HPDE6-E6E7 (cell line): ENCODE measurements at regions not wholly inside any gene's neighbourhood (a gene's known extent, or its start where the extent isn't known, plus 50 kb on each side); places are given as distances from the start of the nearest gene placed in this dataset.
"Not testable (repeated sequence)": the region's sequence is repeated elsewhere in the genome, so short reads cannot be mapped to it uniquely, and the experiment has no call there.

Experiments used
- DNase-seq: peaks from one replicate; pipeline ENCODE4 v3.0.0; 2011; ENCODE audit warnings: missing footprints; ENCODE audit errors: extremely low spot score

DNA sequence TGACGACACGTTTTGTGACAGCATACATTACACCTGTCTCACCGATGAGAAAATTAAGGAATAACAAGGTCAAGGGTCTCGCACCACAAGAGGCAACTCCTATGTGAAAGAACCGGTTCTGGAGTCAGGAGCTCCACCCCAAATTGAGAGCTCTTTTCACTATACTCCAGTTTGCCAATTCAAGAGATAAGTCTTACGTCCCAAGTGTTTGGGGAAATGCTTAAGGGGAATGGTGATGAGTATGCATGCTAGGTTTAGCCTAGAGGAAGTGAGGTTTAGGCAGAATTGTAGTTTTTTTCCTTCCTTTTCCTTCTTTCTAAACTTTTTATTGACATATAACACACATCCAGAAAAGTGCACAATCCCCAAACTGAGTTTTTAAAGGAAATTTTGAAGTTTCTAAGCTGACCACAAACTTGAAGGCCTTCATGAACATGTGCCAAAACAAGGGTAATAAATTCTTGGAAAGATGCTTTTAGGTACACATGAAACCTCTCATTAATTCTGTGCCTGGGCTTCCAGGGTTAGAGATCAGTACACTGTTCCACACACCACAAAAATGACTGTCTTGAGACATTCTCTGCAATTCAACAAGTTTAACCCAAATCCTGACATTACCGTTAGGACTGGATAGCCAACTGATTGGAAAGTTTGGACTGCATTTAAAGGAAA is 127.6 kb upstream of the SLC1A3 start:
- DNase-seq, result no peak

GRCh38 chr5:36481454-36482120 is 124.8 kb upstream of the SLC1A3 start:
- DNase-seq, result no peak

DNA sequence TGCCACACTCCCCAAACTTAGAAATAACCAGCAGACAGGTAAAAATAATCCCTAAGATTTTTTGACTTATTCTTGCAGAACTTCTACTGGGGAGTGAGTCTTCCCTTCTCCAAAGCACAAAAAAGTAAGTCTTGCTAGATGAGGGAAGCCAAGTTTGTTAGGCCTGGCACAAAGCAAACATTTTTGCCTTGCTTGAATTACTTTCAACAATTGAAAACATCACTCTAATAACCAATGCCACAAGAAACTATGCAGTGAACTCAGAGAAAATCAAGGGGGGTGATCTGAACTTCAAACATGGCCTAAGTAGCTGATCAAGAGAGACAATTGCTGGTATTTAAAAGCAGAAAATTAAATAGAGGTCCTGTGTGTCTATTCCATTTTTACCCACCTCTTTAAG is 123.6 kb upstream of the SLC1A3 start:
- DNase-seq, result no peak

DNA sequence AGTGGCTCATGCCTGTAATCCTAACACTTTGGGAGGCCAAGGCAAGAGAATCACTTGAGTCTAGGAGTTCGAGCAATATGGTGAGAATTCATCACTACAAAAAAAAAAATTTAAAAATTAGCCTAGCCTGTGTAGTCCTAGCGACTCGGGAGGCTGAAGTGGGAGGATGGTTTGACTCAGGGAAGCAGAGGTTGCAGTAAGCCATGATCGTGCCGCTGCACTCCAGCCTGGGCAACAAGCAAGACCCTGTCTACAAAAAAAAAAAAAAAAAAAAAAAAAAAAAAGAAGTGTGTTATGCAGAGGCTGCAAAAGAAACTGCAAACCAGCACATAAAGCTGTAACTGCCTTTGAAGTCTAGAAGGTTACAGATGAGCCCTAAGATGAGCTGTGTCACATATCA is 116.9 kb upstream of the SLC1A3 start:
- DNase-seq, result no peak

- DNase-seq, result no peak
These were observed 114.5 kb upstream of the SLC1A3 start for GRCh38 chr5:36491856-36492255.

GRCh38 chr5:36492984-36493654 is 113.3 kb upstream of the SLC1A3 start:
- DNase-seq, result peak; percentile 40

DNA sequence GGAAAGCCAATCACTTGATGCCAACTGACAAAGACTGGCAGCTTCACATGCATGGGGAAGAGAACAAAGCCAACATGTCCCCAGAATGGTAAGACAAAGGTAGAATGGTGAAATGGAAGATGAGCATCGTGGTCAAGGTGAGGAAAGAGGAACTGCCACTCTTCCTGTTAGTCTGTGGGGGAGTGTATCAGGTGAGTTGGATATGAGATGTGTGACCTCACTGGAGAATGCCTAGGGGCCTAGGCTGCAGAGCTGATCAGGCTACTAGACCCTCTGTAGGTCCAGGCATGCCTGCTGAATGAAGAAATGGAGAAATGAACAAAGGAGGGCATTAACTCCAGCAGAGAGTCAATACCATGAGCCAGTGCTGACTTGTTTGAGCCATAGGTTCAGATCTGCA is 112.4 kb upstream of the SLC1A3 start:
- no peak for DNase-seq

GRCh38 chr5:36494841-36495601 is 111.4 kb upstream of the SLC1A3 start:
- no peak for DNase-seq

DNA sequence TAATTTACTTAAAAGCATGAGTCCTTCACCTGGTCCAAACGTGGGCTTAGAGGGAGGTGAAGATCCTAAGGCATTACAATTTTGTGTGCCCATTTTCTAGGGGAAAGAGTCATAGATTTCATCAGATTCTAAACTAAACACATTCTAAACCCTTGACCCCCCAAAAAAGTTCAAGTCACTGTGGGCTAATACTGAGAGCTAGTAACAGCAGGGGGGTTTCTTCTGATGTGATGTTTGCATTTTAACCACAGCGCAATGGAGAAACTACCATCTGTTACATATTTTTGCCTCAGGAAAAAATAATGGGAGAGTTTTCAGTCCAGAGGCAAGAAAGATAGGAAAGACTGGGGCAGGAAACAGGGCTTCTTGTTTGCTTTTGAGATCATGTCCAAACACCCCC is 110.8 kb upstream of the SLC1A3 start:
- no peak for DNase-seq

- DNase-seq, result no peak
These were observed 109.9 kb upstream of the SLC1A3 start for GRCh38 chr5:36496471-36496870.

DNA sequence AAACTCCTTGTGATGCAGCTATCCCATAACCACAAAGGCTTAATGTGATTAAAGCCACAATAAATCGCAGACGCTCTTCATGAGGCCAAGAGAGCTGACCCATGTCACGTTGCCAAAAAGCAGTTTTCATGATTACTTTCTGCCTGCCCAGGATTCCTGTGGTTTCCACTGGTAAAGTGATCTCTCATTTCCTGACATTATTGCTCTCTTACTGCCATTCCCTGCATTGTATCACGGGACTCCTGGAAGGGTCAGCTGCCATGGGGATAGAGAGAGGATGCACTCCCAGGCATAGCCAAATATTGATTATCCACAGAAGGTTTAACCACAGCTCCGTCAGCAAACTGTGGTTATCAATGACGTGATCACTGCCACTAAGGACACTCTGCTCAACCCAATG is 103.8 kb upstream of the SLC1A3 start:
- DNase-seq, result no peak

GRCh38 chr5:36505021-36505420 is 101.4 kb upstream of the SLC1A3 start:
- DNase-seq, result no peak

- DNase-seq, result peak; percentile 66
These were observed 99.0 kb upstream of the SLC1A3 start for GRCh38 chr5:36507332-36507952.

DNA sequence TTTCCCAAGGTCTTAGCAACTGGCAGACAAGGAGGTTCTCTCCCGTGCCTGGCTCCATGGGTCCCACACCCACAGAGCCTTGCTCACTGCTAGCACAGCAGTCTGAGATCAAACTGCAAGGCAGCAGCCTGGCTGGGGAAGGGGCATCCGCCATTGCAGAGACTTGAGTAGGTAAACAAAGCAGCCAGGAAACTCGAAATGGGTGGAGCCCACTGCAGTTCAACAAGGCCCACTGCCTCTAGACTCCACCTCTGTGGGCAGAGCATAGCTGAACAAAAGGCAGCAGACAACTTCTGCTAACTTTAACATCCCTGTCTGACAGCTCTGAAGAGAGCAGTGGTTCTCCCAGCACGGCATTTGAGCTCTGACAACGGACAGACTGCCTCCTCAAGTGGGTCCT is 98.1 kb upstream of the SLC1A3 start:
- DNase-seq, result not testable (repeated sequence)

DNA sequence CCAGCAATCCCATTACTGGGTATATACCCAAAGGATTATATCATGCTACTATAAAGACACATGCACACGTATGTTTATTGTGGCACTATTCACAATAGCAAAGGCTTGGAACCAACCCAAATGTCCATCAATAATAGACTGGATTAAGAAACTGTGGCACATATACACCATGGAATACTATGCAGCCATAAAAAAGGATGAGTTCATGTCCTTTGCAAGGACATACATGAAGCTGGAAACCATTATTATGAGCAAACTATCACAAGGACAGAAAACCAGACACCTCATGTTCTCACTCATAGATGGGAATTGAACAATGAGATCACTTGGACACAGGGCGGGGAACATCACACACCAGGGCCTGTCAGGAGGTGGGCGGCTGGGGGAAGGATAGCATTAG is 92.8 kb upstream of the SLC1A3 start:
- DNase-seq, result not testable (repeated sequence)

DNA sequence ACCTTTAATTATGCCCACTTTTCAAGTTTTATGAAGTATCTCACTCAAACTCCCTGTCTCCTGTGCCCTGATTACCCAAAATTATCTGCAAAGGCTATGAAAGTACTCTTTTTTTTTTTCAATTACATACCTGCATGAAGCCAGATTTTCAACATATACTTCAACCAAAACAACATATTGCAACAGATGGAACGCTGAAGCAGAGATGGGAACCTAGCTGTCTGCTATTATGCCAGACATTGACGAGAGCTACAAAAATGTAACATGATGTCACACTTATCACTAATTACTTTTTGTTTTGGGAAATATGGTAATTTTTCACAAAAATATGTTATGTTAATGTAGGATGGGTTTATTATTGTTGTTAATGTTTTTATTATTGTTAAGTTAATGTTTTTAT is 86.5 kb upstream of the SLC1A3 start:
- no peak for DNase-seq

DNA sequence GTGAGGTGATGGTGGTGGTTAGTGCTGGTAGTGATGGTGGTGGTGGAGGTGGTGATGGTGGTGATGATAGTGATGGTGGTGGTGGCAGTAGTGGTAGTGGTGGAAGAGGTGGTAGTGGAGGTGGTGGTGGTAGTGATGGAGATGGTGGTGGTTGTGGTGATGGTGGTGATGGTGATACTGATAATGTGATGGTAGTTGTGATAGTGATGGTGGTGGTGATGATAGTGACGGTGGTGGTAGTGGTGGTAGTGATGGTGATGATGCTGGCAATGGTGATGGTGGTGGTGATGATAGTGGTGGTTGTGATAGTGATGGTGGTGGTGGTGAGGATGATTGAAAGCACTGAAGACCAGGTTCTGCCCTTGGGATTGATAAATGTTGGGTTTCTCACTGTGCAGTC is 85.2 kb upstream of the SLC1A3 start:
- no peak for DNase-seq

- no peak for DNase-seq
These were observed 84.3 kb upstream of the SLC1A3 start for GRCh38 chr5:36521838-36522745.

DNA sequence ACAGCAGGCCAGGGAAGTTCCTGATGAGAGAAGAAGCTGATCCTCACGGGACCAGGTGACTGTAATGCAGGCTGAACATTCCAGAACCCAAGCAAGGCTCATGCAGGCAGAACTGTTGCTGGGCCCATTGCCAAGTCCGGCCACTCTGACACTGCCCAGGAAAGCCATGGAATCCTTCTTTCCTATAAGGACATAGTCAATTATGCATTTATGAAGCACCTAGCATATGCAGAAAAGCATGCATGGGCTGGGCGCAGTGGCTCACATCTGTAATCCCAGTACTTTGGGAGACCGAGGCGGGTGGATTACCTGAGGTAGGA is 83.7 kb upstream of the SLC1A3 start:
- no peak for DNase-seq

DNA sequence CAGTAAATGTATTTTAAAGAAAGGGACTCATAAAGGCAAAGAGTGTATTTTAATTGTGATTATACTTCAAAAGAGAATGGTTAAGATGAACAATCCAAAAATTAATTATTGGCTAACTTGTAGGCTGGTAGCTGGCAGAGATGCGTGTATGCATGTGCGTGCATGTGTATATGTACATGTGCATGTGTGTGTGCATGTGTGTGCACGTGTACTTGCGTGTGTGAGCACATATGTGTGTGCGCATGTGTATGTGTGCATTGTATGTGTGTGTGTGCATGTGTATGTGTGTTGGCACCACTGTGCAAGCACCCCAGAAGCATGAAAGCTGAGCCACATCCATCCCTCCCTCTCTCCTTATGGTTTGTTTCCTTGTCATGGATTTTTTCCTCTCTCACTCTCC is 83.0 kb upstream of the SLC1A3 start:
- no peak for DNase-seq

DNA sequence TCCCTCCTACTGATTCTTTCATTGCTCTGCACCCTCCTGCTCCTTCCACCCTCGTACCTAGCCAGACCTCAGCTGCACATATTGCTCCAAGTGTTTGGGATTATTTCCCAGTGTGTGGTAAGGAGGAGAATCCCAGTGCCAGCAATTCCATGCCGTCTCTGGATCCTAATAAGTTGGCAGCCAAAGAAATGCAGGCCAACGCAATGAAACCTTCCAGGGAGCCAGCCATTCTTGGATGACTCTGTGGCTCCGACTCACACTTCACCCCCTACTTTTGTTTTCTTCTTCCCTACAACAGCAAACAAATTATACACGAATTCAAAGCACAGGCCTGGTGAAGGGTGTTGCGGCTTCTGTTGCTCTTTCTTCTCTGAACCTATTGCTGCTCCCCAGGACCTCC is 82.5 kb upstream of the SLC1A3 start:
- DNase-seq, result no peak
